Tibial artery (tissue), 4 donors: ENCODE measurements at regions not wholly inside any gene's neighbourhood (a gene's known extent, or its start where the extent isn't known, plus 50 kb on each side); places are given as distances from the start of the nearest gene placed in this dataset.

Experiments
- DNase-seq, 2 donors: peaks; one replicate each; pipeline ENCODE4 v3.0.0-alpha.2; 2019
- H3K27ac ChIP-seq, 2 donors: fragments of 200-600 bp; sonication (generic) in 1 of 2; 1 replicate in 1 of 2; 2 replicates in 1 of 2; pipeline ENCODE4 v1.5.1; 2018 to 2019; ENCODE audit warnings: mild to moderate bottlenecking in 1 of 2
- H3K27me3 ChIP-seq, 2 donors: fragments of 200-600 bp; sonication (generic) in 1 of 2; one replicate each; pipeline versions ENCODE4 v1.5.1 to v1.6.0; 2016 to 2019
- H3K36me3 ChIP-seq, 3 donors: fragments of 200-600 bp; sonication (generic) in 2 of 3; one replicate each; pipeline ENCODE4 v1.5.1; 2016 to 2019; ENCODE audit warnings: mild to moderate bottlenecking in 2 of 3
- H3K4me1 ChIP-seq, 4 donors: fragments of 200-600 bp; sonication (generic) in 2 of 4; 1 replicate in 3 of 4; 2 replicates in 1 of 4; pipeline ENCODE4 v1.5.1; 2016 to 2019
- H3K4me3 ChIP-seq, 2 donors: fragments of 200-600 bp; sonication (generic) in 1 of 2; 1 replicate in 1 of 2; 2 replicates in 1 of 2; pipeline ENCODE4 v1.5.1; 2018 to 2019; ENCODE audit warnings: mild to moderate bottlenecking in 2 of 2
- H3K9me3 ChIP-seq, 3 donors: fragments of 200-600 bp; sonication (generic) in 1 of 3; one replicate each; pipeline ENCODE4 v1.5.1; 2016 to 2019
- intact Hi-C: fragments of 100-400 bp; cut with DNase I; formaldehyde crosslinking; loops from one replicate; pipeline ENCODE4 v1.15.0; 2023; ENCODE audit warnings: low total_unique reads
- TF ChIP-seq, protein P1 (sequence below), 2 experiments: fragments of 200-600 bp in 1 of 2; fragments of 450-650 bp in 1 of 2; IDR thresholded peaks; one replicate each; pipeline ENCODE4 v1.5.1; 2017 to 2019; ENCODE audit warnings: antibody characterized with exemption in 2 of 2, mild to moderate bottlenecking in 1 of 2, moderate library complexity in 1 of 2

DNA sequence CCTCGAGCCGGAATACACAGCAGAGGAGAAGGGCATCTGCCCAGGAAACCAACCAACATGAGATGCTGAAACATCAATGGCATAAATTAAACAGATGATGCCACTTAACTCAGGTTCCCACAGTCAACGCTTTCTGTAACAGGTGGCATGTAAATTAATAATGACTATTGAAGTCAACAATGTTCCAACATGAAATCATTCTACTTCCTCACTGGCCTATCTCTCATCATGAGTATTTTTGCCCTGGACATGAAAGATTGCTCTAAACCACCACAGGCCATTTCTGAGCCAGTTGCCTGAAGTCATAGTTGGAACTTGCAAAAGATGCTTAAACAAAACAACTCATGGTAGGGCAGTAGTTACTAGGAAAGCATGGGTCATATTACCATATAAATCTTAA, 397.9 kb upstream of the JARID2 start:
- Histone ChIP-seq H3K4me1 (no peaks in the 10 kb centered on the region), H3K36me3 (no peaks in the 10 kb centered on the region), H3K27me3 (peaks cover 0 to 8% of the 10 kb centered on the region in 2 donors), H3K9me3 (no peaks in the 10 kb centered on the region), H3K27ac (no peak overlapping the region), H3K4me3 (no peak overlapping the region)
- TF ChIP-seq, protein P1, sequence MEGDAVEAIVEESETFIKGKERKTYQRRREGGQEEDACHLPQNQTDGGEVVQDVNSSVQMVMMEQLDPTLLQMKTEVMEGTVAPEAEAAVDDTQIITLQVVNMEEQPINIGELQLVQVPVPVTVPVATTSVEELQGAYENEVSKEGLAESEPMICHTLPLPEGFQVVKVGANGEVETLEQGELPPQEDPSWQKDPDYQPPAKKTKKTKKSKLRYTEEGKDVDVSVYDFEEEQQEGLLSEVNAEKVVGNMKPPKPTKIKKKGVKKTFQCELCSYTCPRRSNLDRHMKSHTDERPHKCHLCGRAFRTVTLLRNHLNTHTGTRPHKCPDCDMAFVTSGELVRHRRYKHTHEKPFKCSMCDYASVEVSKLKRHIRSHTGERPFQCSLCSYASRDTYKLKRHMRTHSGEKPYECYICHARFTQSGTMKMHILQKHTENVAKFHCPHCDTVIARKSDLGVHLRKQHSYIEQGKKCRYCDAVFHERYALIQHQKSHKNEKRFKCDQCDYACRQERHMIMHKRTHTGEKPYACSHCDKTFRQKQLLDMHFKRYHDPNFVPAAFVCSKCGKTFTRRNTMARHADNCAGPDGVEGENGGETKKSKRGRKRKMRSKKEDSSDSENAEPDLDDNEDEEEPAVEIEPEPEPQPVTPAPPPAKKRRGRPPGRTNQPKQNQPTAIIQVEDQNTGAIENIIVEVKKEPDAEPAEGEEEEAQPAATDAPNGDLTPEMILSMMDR (IDR thresholded peaks at IDR 0.05): no peak
- intact Hi-C loops: no loop called here
- DNase-seq: no peak

DNA sequence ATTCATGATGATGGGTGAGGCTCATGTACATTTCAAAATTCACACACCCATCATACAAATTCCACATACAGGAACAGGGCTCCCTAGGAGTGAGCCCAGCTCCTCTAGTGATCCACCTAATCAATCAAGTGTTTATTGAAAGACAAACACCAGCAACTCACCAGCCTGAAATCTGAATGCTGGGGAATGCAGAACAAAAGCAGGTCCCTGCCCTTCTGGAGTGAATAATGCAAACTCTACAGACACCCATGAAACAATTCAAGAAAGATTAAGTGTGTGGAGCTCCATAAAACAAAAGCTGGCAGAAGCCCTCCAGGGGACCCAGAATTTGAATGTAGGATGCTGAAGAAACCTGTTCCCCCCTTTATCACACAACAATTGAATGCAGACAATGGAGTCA, 396.7 kb upstream of the JARID2 start:
- no peak for DNase-seq
- TF ChIP-seq, protein P1 (IDR thresholded peaks at IDR 0.05): no peak
- H3K27me3 ChIP-seq: peaks cover 0 to 8% of the 10 kb centered on the region in 2 donors
- H3K4me1 ChIP-seq: no peaks in the 10 kb centered on the region
- intact Hi-C loops: no loop called here
- H3K4me3 ChIP-seq: no peak overlapping the region
- no peaks in the 10 kb centered on the region for H3K9me3 ChIP-seq
- no peaks in the 10 kb centered on the region for H3K36me3 ChIP-seq
- H3K27ac ChIP-seq: no peak overlapping the region

DNA sequence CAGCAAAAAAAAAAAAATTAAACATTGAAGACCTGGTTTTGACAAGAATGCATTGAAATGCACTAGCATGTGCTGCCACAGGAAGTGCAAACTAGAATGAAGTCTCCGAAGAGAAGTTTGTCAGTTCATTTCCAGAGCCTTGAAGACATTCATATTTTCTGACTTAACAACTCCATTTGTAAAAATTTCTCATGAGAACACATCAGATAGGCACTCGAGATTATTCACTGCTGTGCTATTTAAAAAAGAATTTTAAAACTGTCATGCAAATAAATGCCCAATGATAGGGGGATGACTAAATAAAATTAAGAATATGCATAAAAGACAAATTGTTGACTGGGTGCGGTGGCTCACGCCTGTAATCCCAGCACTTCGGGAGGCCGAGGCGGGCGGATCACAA, 394.6 kb upstream of the JARID2 start:
- H3K27me3 ChIP-seq: peaks cover 0 to 4% of the 10 kb centered on the region in 2 donors
- no peak for DNase-seq
- H3K4me3 ChIP-seq: no peak overlapping the region
- H3K27ac ChIP-seq: no peak overlapping the region
- H3K36me3 ChIP-seq: no peaks in the 10 kb centered on the region
- TF ChIP-seq, protein P1 (IDR thresholded peaks at IDR 0.05): no peak
- no peaks in the 10 kb centered on the region for H3K4me1 ChIP-seq
- no peaks in the 10 kb centered on the region for H3K9me3 ChIP-seq
- intact Hi-C loops: no loop called here

DNA sequence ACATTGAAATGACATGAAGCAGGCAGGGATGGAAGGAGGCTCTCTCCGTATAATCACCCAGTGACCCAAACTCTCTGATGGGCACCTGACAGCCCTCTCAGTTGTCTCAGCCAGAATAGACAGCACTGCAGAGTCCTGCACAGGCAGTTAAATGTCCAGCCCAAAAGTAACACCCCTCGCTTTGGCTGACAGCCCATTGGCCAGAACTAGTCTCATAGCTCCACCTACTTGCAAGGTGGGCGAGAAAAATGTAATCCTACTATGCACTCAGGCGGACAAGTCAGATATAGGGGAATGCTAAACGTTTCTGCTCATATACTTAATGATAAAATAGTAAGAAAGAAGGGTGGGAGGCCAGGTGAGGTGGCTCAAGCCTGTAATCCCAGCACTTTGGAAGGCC, 393.5 kb upstream of the JARID2 start:
- Histone ChIP-seq H3K27ac (no peak overlapping the region), H3K4me3 (no peak overlapping the region), H3K36me3 (no peaks in the 10 kb centered on the region), H3K9me3 (no peaks in the 10 kb centered on the region), H3K4me1 (no peaks in the 10 kb centered on the region), H3K27me3 (peaks cover 0 to 4% of the 10 kb centered on the region in 2 donors)
- TF ChIP-seq, protein P1 (IDR thresholded peaks at IDR 0.05): no peak
- intact Hi-C loops: no loop called here
- DNase-seq: no peak

DNA sequence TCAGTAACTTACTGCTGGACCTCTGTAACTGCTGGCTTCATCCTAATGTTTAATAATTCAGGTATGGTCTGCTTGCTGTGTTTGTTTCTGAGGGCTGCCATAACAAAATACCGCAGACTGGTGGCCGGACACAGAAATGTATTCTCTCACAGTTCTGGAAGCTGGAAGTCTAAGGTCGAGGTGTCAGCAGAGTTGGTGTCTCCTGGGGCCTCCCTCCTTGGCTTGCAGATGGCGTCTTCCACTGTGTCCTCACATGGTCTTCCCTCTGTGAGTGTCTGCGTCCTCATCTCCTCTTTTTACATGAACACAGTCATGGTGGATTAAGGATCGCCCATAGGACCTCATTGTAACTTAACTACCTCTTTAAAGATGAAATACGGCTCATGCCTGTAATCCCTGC, 389.7 kb upstream of the JARID2 start:
- H3K9me3 ChIP-seq: no peaks in the 10 kb centered on the region
- TF ChIP-seq, protein P1 (IDR thresholded peaks at IDR 0.05): no peak
- no peak for DNase-seq
- H3K4me3 ChIP-seq: no peak overlapping the region
- H3K4me1 ChIP-seq: no peaks in the 10 kb centered on the region
- H3K27me3 ChIP-seq: no peaks in the 10 kb centered on the region
- intact Hi-C loops: no loop called here
- H3K27ac ChIP-seq: no peak overlapping the region
- H3K36me3 ChIP-seq: no peaks in the 10 kb centered on the region

DNA sequence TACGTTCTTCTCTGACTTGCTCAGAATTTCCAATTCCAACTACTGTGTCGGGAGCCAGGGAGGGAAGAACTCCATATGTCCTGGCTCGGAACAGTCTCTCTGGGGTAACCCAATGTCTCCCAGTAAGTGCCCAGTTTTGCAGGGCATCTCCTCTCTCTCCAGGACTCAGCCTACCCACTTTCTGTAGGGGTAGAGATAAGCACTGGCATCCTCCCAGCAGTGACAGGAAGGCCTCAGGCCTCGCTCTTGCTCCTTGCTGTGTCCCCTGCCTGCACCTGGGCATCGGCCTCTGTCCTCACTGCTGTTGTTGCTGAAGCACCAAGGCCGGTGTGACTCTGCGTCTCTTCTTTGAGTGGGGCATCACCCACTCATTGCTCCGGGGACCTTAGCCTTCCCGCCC, 388.9 kb upstream of the JARID2 start:
- intact Hi-C loops: no loop called here
- H3K9me3 ChIP-seq: no peaks in the 10 kb centered on the region
- H3K27me3 ChIP-seq: no peaks in the 10 kb centered on the region
- H3K27ac ChIP-seq: no peak overlapping the region
- H3K36me3 ChIP-seq: no peaks in the 10 kb centered on the region
- no peak overlapping the region for H3K4me3 ChIP-seq
- DNase-seq: no peak
- no peaks in the 10 kb centered on the region for H3K4me1 ChIP-seq
- TF ChIP-seq, protein P1 (IDR thresholded peaks at IDR 0.05): no peak
